Lung (tissue), 11 donors: ENCODE measurements at regions not wholly inside any gene's neighbourhood (a gene's known extent, or its start where the extent isn't known, plus 50 kb on each side); places are given as distances from the start of the nearest gene placed in this dataset.

Source experiments
- ATAC-seq: fragments of 200-7000 bp; cut with Tn5 transposase; one replicate; pipeline ENCODE4 v1.9.1; 2020; ENCODE audit warnings: moderate number of reproducible peaks; ENCODE audit not compliant: insufficient read depth, low FRiP score
- DNase-seq, 3 donors: peaks; one replicate each; pipeline ENCODE4 v3.0.0-alpha.2; 2013 to 2017
- H3K27ac ChIP-seq, 2 donors: one replicate each; pipeline ENCODE4 v1.5.1; 2013; ENCODE audit warnings: mild to moderate bottlenecking in 2 of 2, moderate library complexity in 2 of 2, control low read depth in 1 of 2, inconsistent platforms in 1 of 2, low read depth in 1 of 2, low read length in 1 of 2
- H3K27me3 ChIP-seq, 3 donors: one replicate each; pipeline ENCODE4 v1.5.1; 2013; ENCODE audit warnings: low read length in 2 of 3; ENCODE audit not compliant: control insufficient read depth in 3 of 3, insufficient read depth in 3 of 3
- H3K36me3 ChIP-seq, 4 donors: one replicate each; pipeline ENCODE4 v1.5.1; 2013; ENCODE audit warnings: low read length in 4 of 4, mild to moderate bottlenecking in 1 of 4, moderate library complexity in 1 of 4; ENCODE audit not compliant: control insufficient read depth in 4 of 4, insufficient read depth in 4 of 4
- H3K4me1 ChIP-seq, 5 donors: one replicate each; pipeline ENCODE4 v1.5.1; 2013; ENCODE audit warnings: low read length in 5 of 5, mild to moderate bottlenecking in 2 of 5, moderate library complexity in 1 of 5; ENCODE audit not compliant: control insufficient read depth in 5 of 5, insufficient read depth in 5 of 5
- H3K4me3 ChIP-seq: one replicate; pipeline ENCODE4 v1.5.1; 2013; ENCODE audit warnings: mild to moderate bottlenecking, control low read depth, moderate library complexity
- H3K9ac ChIP-seq, 2 donors: one replicate each; pipeline ENCODE4 v1.5.1; 2013; ENCODE audit warnings: low read length in 2 of 2, control low read depth in 1 of 2; ENCODE audit not compliant: insufficient read depth in 1 of 2
- H3K9me3 ChIP-seq, 4 donors: one replicate each; pipeline ENCODE4 v1.5.1; 2013; ENCODE audit warnings: low read length in 3 of 4, mild to moderate bottlenecking in 1 of 4, moderate library complexity in 1 of 4; ENCODE audit not compliant: control insufficient read depth in 4 of 4, insufficient read depth in 3 of 4
- WGBS, 2 donors: extraction: QIAGEN DNeasy Blood & Tissue Kit; methylation state at CpG; one replicate each; pipeline ENCODE4 v1.1.7; 2013; 5-methylcytosine and 5-hydroxymethylcytosine counted together
- TF ChIP-seq, protein P1 (sequence below): IDR thresholded peaks from 2 replicates; pipeline ENCODE4 v1.5.1; 2012; ENCODE audit warnings: mild to moderate bottlenecking; ENCODE audit errors: control extremely low read depth, extremely low read depth
- donor health status: control.
- donor health status: control.
- donor health status: Bipolar disorder and iron deficiency.
- donor health status: healthy.
- donor health status: DM: yes; HTN: yes; CAD: no.

DNA sequence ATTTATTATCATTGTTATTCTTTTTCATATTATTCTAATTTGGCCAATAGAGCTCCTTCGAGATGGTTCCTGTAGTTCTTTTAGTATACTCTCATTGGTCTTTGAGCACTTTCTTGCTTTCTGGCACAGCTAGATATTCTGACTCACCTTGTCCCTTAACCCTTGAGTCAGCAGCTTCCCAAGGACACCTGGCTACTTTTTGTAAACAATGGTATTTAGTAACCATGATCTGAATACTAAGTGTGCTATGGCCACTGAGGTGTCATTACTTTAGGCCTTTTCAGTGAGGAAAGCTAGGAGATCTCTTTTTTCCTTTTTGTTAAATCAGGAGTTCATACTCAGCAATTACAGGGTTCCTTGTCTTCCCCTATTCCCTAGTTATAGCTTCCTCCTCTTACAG lies 126.5 kb upstream of the CITED2 start:
- H3K27me3 ChIP-seq, result no peaks in the 10 kb centered on the region
- H3K9me3 ChIP-seq, result peaks cover 0 to 1% (median 0%) of the 10 kb centered on the region in 4 donors
- H3K4me1 ChIP-seq, result no peaks in the 10 kb centered on the region
- WGBS, 2 donors, result 90 to 94% methylated on average over 1 of the region's 1 CpG
- ATAC-seq, result no peak
- no peak for DNase-seq
- no peak overlapping the region for H3K9ac ChIP-seq
- H3K4me3 ChIP-seq, result no peak overlapping the region
- TF ChIP-seq, protein P1, sequence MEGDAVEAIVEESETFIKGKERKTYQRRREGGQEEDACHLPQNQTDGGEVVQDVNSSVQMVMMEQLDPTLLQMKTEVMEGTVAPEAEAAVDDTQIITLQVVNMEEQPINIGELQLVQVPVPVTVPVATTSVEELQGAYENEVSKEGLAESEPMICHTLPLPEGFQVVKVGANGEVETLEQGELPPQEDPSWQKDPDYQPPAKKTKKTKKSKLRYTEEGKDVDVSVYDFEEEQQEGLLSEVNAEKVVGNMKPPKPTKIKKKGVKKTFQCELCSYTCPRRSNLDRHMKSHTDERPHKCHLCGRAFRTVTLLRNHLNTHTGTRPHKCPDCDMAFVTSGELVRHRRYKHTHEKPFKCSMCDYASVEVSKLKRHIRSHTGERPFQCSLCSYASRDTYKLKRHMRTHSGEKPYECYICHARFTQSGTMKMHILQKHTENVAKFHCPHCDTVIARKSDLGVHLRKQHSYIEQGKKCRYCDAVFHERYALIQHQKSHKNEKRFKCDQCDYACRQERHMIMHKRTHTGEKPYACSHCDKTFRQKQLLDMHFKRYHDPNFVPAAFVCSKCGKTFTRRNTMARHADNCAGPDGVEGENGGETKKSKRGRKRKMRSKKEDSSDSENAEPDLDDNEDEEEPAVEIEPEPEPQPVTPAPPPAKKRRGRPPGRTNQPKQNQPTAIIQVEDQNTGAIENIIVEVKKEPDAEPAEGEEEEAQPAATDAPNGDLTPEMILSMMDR, result no peak
- H3K27ac ChIP-seq, result no peak overlapping the region
- no peaks in the 10 kb centered on the region for H3K36me3 ChIP-seq

DNA sequence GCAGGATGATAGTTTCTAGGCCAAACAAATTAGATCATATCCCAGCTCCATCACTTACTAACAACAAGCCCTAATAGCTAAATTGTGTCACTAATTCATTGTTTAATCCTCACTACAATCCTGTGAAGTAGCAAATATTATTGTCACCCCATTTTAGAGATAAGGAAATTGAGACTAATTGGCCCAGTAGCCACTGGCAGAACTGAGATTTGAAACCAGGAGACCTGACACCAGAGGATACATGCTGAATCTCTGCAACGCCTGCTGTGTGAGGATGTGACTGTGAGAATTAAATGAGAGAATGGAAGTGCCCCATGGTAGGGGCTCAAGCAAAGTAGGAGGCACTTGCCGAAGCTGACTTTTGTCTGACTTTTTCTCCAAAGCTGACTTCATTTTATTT lies 124.3 kb upstream of the CITED2 start:
- no peak overlapping the region for H3K27ac ChIP-seq
- no peaks in the 10 kb centered on the region for H3K4me1 ChIP-seq
- no peak overlapping the region for H3K9ac ChIP-seq
- peaks cover 0 to 1% (median 0%) of the 10 kb centered on the region in 4 donors for H3K9me3 ChIP-seq
- no peak overlapping the region for H3K4me3 ChIP-seq
- no peaks in the 10 kb centered on the region for H3K36me3 ChIP-seq
- ATAC-seq, result no peak
- no peak for DNase-seq
- TF ChIP-seq, protein P1, result no peak
- no peaks in the 10 kb centered on the region for H3K27me3 ChIP-seq
- 84 to 88% methylated on average over 2 of the region's 2 CpGs for WGBS, 2 donors

DNA sequence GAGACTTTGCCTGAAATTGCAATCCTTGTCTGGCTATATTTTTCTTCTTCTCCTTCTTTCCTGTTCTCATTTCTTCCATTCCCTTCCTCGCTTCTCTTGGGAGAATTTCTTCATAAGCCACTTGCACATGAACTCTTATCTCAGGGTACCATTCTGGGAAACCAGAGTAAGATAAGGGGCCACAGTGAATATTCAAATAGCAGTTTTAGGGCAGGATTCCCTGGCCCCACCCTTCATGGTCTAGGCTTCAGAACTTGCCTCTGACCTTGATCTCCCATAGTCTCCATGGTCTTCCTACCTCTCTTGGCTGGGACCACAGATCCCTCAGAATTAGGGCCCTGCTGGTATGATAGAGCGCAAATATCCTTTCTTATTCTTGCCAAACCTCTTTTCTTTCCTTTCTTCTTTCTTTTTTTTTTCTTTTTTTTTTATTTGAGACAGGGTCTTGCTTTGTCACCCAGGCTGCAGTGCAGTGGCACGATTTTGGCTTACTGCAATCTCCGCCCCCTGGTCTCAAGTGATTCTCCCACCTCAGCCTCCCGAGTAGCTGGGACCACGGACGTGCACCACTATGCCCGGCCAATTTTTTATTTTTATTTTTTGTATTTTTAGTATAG lies 123.0 kb upstream of the CITED2 start:
- H3K9me3 ChIP-seq, result peaks cover 0 to 1% (median 0%) of the 10 kb centered on the region in 4 donors
- 93% methylated on average over 8 of the region's 8 CpGs for WGBS, 2 donors
- ATAC-seq (no peak), DNase-seq (no peak)
- H3K36me3 ChIP-seq, result no peaks in the 10 kb centered on the region
- H3K27me3 ChIP-seq, result no peaks in the 10 kb centered on the region
- TF ChIP-seq, protein P1, result no peak
- H3K4me3 ChIP-seq, result no peak overlapping the region
- H3K4me1 ChIP-seq, result no peaks in the 10 kb centered on the region
- no peak overlapping the region for H3K9ac ChIP-seq
- H3K27ac ChIP-seq, result no peak overlapping the region
